ENCODE measurements at regions not wholly inside any gene's neighbourhood (a gene's known extent, or its start where the extent isn't known, plus 50 kb on each side); places are given as distances from the start of the nearest gene placed in this dataset.

DNA sequence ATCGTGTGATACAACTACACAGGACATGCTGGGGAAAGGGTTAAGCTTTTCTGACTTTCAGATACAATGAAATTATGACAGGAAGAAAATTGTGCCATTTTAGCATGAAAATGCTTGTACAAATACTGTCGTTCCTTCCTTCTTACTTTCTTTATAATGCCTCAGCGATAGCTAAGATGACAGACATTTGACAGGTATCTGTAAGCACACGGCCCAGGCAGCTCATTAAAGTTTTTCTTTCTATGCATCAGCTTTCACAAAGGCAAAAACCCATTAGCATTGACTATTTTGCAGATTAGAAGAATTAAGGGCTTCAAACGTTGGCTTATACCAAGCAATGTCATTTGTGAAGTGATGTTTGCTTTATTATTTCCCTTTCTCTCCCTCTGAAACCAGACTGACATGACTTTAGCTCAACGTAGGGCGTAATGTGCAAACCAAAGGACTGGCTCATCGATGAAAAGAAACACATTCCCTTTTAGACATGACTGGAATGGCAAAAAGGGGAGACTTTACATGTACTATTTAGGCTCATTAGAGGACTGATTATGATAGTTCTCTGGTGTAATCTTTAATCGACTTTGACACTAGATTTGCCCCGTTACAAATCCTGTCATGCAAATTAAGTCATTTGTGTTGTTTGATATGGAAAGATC is 258.4 kb upstream of the SP8 start:
- TF ChIP-seq, protein P1, sequence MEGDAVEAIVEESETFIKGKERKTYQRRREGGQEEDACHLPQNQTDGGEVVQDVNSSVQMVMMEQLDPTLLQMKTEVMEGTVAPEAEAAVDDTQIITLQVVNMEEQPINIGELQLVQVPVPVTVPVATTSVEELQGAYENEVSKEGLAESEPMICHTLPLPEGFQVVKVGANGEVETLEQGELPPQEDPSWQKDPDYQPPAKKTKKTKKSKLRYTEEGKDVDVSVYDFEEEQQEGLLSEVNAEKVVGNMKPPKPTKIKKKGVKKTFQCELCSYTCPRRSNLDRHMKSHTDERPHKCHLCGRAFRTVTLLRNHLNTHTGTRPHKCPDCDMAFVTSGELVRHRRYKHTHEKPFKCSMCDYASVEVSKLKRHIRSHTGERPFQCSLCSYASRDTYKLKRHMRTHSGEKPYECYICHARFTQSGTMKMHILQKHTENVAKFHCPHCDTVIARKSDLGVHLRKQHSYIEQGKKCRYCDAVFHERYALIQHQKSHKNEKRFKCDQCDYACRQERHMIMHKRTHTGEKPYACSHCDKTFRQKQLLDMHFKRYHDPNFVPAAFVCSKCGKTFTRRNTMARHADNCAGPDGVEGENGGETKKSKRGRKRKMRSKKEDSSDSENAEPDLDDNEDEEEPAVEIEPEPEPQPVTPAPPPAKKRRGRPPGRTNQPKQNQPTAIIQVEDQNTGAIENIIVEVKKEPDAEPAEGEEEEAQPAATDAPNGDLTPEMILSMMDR (IDR thresholded peaks at IDR 0.05; ENCODE audit: insufficient read depth, missing control alignments) = no peak
- FAIRE-seq (no peak), DNase-seq (ENCODE audit: insufficient read length, low spot score) (no peak)

DNA sequence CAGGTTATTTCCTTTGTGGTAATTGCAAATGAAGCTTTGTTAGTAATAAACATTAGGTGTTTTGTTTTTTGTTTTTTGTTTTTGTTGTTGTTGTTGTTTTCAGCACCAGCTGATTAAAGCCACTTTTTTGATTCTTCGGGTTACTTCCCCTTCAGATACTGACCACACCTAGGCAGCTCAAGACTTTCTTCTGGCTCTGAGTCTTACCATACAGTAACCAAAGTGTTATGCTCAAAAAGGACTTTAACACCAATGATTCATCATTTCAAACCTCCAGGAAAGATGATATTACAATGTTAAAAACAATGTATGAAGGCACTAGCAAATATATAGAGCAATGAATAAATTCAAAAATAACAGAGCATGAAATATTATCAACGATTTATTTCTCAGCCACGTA is 265.2 kb upstream of the SP8 start:
- DNase-seq (ENCODE audit: insufficient read length, low spot score) (no peak), FAIRE-seq (no peak)
- TF ChIP-seq, protein P1 (IDR thresholded peaks at IDR 0.05; ENCODE audit: insufficient read depth, missing control alignments) = no peak

DNA sequence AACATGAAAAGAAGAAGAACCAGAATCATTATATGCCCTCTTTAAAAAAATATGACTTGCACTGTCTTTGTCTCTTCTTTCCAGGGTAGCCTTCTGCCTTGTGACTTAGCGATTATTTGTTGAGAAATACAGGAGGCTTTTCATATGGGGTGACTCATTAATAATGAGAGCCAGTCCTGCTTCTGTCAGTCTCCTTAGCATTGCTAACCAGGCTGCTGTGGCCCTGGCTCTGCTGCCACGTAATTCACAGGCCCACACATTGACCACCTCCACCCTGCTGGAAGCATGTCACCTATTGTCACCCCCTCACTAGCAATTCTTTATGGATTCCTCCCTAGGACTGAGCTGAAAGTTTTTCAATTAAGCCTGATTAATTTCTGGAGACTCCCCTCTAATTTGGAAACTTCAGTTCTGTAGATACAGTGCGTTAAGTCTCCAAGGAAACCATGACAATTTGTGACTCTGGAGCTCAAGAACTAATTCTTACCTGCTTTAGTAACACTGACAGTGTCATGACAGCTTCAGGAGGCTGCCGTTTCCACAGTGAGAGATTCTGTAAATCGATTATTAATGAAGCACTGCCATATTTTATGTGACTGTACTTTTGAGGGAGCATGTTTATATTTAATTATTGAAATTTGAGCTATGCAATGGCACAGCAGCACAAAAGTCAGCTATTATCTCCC is 267.9 kb upstream of the SP8 start:
- TF ChIP-seq, protein P1 (IDR thresholded peaks at IDR 0.05; ENCODE audit: insufficient read depth, missing control alignments) = no peak
- DNase-seq (ENCODE audit: insufficient read length, low spot score) (no peak), FAIRE-seq (no peak)

DNA sequence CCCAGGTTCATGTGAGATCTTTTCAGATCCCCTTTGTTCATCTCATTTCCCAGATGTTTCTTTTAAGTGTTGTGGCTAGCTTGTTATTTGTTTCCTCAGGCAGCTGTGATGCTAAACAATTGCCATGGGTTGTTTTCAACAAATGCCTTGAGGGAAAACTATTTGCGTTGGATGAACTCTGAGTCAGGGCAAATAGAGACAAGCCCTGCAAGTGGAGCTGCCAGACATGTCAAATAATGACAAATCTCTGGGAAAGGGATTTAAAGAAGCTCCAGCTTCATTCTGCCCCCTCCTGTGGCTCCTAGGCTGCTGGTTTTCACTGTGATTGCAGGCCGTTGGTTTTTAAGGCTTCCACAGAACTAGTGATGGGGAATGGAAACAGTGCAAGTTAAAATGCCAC is 272.4 kb upstream of the SP8 start:
- no peak for FAIRE-seq
- no peak for DNase-seq (ENCODE audit: insufficient read length, low spot score)
- TF ChIP-seq, protein P1 (IDR thresholded peaks at IDR 0.05; ENCODE audit: insufficient read depth, missing control alignments) = no peak

DNA sequence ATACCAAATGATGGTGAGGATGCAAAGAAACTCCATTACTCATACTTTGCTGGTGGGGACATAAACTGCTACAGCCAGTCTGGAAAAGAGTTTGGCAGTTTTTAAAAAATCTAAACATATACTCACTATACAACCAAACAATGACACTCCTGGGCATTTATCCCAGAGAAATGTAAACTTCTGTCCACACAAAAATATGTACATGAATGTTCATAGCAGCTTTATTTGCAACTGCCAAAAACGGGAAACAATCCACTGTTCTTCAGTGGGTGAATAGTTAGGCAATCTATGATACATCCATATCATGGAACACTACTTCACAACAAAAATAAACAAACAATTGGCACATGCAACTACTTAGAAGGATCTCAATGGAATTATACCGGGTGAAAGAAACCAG is 276.4 kb upstream of the SP8 start:
- FAIRE-seq (no peak), DNase-seq (ENCODE audit: insufficient read length, low spot score) (no peak)
- TF ChIP-seq, protein P1 (IDR thresholded peaks at IDR 0.05; ENCODE audit: insufficient read depth, missing control alignments) = no peak

DNA sequence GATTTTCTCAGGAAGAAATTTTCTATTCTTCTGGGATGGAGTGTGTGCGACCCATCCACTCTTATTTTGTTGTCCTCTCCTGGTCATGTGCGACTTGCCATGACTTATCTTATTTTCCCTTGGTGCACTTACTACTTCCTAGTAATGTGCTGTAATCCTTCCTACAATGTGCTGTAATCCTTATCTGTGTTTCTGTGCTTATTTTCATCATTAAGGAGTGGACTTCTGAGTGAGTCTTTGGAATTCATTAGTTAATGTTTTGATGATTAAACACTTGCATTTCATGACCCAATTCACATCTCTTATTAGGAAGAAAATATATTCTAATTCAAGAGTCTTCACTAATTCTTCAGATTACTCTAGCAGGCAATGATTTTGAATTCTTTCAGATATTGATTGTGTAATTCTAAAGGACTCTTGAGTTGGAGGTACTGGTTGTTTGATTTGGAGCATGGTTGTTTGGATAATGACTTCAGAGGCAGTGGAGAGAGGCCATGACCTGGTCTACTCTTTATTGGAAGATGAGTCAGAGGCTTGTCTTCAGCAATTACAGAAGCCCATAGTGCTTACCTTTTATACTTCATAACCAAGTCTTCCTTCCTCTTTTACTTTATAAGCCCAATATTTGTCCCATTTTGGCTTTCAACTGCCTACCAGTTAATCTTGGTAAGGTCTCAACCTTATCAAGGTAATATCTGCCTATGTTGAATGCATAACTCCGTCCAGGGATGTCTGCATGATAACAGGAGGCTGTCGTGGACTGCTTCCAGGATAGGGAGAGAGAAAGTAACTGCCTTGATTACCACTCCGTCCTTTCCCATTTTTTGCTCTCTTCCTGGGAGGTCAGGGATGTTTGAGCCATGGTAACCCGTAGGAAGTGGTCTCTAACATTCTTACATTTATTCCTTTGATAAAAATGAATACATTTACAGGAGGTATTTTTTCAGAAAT is 278.3 kb upstream of the SP8 start:
- no peak for DNase-seq (ENCODE audit: insufficient read length, low spot score)
- TF ChIP-seq, protein P1 (IDR thresholded peaks at IDR 0.05; ENCODE audit: insufficient read depth, missing control alignments) = no peak
- no peak for FAIRE-seq
